Heart left ventricle (tissue), 13 donors: ENCODE measurements at regions not wholly inside any gene's neighbourhood (a gene's known extent, or its start where the extent isn't known, plus 50 kb on each side); places are given as distances from the start of the nearest gene placed in this dataset.

Source experiments
- CTCF ChIP-seq, 12 donors: fragments of 200-600 bp; sonication (generic) in 4 of 12; IDR thresholded peaks; one replicate each; pipeline versions ENCODE4 v1.5.0 to v1.8.0; 2018 to 2022; ENCODE audit warnings: antibody characterized with exemption in 12 of 12, mild to moderate bottlenecking in 5 of 12
- POLR2A ChIP-seq, 2 donors: fragments of 450-650 bp; IDR thresholded peaks; one replicate each; pipeline ENCODE4 v1.6.1; 2017; ENCODE audit warnings: antibody characterized with exemption in 2 of 2, mild to moderate bottlenecking in 2 of 2, moderate library complexity in 2 of 2
- donor health status: ischemic (EF 13 %, LVEDD 7.1; RV severe dilation, severe dysfunction).
- donor health status: DM: no; HTN: yes; CAD: no.
- donor health status: DM: no; HTN: no; CAD: no.
- donor health status: ischemic (EF 25% LVEDD 6.9; RV normal size, moderate dysfunction).
- donor health status: ischemic (EF 25% LVEDD 5.7; RV mildly dilated, moderate dysfunction).
- donor health status: ischemic (EF 35%, LVEDD 5.7; RV mildly dilated, moderate dysfunction).
- donor health status: nonischemic (EF 11% LVEDD 7.7; RV severe dilation, severe dysfunction).
- donor health status: DM: yes; HTN: yes; CAD: no.
- donor health status: PGD.
- donor health status: ischemic (EF 29% LVEDD 5.4; RV normal size, mild dysfunction).
- donor health status: nonischemic (EF 23%, LVEDD 6.1; RV moderate dilation, normal function).

GRCh38 chr9:110104261-110104809 is 103.6 kb downstream of the C9orf152 start:
- TF ChIP-seq CTCF (IDR thresholded peaks at IDR 0.05): no peak
- no peak for TF ChIP-seq POLR2A (IDR thresholded peaks at IDR 0.05)
